ENCODE measurements at regions not wholly inside any gene's neighbourhood (a gene's known extent, or its start where the extent isn't known, plus 50 kb on each side); places are given as distances from the start of the nearest gene placed in this dataset.
A peak's percentile ranks its signal among the peaks of the same experiment; 100 is the strongest.

GRCh38 chr3:189563853-189564563 is 67.2 kb upstream of the TP63 start:
- DNase-seq (ENCODE audit: low spot score), result peak; percentile 48

- DNase-seq (ENCODE audit: low spot score), result no peak
Measured at GRCh38 chr3:189566550-189567130, 64.5 kb upstream of the TP63 start.

GRCh38 chr3:189567322-189567721 is 63.9 kb upstream of the TP63 start:
- DNase-seq (ENCODE audit: low spot score), result no peak

DNA sequence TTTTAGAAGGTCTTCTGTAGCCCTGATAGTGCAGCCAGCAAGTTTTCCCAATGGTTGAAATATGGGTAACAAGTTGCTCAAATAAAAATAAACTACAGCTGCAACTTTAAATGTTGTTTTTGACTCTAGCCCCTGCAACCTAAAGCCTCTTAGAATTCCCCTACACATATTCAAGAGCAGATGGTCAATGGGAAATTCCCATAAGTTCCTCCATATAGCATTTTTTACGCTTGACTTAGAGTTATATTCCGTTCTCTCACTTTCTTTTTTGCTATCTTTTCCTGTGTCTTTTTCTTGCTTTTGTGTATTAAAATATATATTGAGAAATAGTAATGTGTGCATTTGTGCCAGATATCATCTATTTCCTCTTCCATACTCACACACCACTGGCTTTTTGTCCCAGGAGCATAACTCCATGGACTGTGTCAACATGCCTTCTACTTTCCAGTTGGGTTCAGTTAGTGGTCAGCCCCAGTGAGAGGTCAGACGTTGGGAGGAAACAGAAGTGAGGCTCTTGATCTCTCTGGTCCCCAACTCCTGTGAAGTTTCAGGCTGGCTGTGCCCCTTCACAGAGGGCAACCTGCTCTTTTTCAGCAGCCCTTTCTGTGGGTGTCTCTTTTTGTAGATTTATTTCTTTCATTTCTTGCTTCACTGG is 63.3 kb upstream of the TP63 start:
- no peak for DNase-seq (ENCODE audit: low spot score)

GRCh38 chr3:189568961-189569360 is 62.2 kb upstream of the TP63 start:
- DNase-seq (ENCODE audit: low spot score), result no peak

DNA sequence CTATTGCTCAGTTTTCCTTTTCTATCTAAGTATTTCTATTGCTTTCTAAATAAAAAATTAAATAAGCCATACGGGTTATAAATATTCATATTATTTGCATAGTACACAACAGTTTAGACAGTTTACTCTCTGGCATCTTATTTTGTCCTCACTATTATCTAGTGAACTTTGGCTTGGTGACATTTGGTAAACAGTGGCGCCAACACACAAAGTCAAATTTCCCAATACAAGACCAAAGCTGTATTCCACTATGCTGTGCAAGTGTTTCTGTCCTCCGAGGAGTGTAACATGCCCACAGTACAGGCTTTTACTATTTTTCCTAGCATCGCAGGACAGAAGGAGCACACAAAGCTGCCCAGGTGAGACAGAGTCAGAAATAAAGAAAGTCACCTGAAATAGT is 61.7 kb upstream of the TP63 start:
- no peak for DNase-seq (ENCODE audit: low spot score)

DNA sequence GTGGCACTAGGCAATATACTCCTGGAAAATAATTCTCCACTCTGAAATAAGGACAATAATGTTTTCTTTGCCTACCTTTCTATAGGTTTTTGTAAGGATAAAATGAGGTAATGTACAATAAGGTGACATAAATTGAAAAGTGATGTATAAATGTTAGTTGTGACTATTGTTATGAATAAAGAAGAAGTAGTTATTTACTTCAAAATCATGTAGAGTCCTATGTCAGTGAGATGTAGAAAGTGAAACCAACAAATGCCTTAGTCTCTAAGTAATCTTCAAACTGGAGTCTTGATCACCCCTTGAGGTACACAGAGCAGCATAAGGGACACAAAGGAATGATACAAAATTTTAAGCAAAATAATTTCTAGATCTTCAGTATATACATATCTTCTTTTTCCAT is 60.3 kb upstream of the TP63 start:
- DNase-seq (ENCODE audit: low spot score), result no peak

DNA sequence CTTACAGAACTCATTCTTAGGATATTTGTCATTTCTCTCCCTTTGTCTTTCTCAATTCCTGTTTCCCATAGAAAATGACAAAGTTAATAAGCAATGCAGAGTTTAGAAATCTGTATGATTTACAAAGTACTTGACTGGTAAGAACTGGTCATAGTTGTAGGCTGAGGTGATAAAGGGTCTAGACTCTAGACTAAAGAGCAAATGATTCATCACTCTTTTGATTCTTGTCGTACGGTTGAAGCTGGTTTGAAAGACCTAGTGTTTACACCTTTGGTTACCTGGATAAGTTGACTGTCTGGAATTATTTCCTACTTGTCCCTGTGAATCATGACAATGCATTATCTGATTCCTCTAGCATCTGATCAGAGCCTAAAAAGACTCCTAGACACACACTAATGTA is 58.9 kb upstream of the TP63 start:
- no peak for DNase-seq (ENCODE audit: low spot score)

GRCh38 chr3:189573004-189573403 is 58.2 kb upstream of the TP63 start:
- no peak for DNase-seq (ENCODE audit: low spot score)

GRCh38 chr3:189576486-189576885 is 54.7 kb upstream of the TP63 start:
- no peak for DNase-seq (ENCODE audit: low spot score)

GRCh38 chr3:189577050-189577951 is 53.9 kb upstream of the TP63 start:
- no peak for DNase-seq (ENCODE audit: low spot score)

DNA sequence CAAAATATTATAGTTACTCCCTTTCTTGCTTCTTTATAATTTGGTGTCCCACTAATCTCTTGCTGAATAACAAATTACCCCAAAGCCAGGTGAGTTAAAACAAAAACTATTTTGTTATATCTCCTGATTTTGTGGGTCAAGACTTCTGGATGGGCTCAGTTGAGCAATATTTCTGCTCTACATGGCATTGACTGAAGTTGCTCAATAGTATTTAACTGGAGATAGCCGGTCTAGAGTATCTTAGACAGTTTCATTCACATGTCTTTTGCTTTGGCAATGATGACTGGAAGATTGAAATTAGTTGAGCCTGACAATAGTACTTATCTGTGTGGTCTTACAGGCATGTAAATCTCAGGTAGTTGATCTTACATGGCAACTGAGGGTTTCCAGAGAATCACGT is 51.0 kb upstream of the TP63 start:
- no peak for DNase-seq (ENCODE audit: low spot score)

Data from LoVo (cell line).